Progenitor cell of endocrine pancreas (in vitro differentiated cells): ENCODE measurements at regions not wholly inside any gene's neighbourhood (a gene's known extent, or its start where the extent isn't known, plus 50 kb on each side); places are given as distances from the start of the nearest gene placed in this dataset.

Experiments
- DNase-seq: peaks from one replicate; pipeline ENCODE4 v3.0.0; 2021; ENCODE audit warnings: low spot score; ENCODE audit not compliant: unreplicated experiment
- H3K27ac Mint-ChIP-seq: 2 replicates; pipeline ENCODE4 v1.8.0; 2021; ENCODE audit warnings: mild to moderate bottlenecking, moderate library complexity, mixed read lengths
- H3K27me3 Mint-ChIP-seq: 2 replicates; pipeline ENCODE4 v1.8.0; 2021; ENCODE audit warnings: mixed read lengths
- H3K36me3 Mint-ChIP-seq: 2 replicates; pipeline ENCODE4 v1.8.0; 2022; ENCODE audit warnings: mixed read lengths; ENCODE audit not compliant: insufficient read depth
- H3K4me1 Mint-ChIP-seq: 2 replicates; pipeline ENCODE4 v1.8.0; 2021; ENCODE audit warnings: low read depth, mixed read lengths
- H3K4me3 Mint-ChIP-seq: 2 replicates; pipeline ENCODE4 v1.8.0; 2021; ENCODE audit warnings: low read depth, mild to moderate bottlenecking, moderate library complexity, mixed read lengths
- H3K9me3 Mint-ChIP-seq: 2 replicates; pipeline ENCODE4 v1.8.0; 2021; ENCODE audit warnings: low read depth, mixed read lengths
- TF ChIP-seq, protein P1 (sequence below): fragments of 200-600 bp; sonication (generic); IDR thresholded peaks from one replicate; pipeline ENCODE4 v1.5.0; 2021; ENCODE audit warnings: antibody characterized with exemption, mild to moderate bottlenecking; ENCODE audit not compliant: unreplicated experiment

- no peaks in the 10 kb centered on the region for H3K27me3 Mint-ChIP-seq
- H3K36me3 Mint-ChIP-seq = no peaks in the 10 kb centered on the region
These were observed 59.0 kb upstream of the VCX3B start for GRCh38 chrX:8405631-8406030.

GRCh38 chrX:8413279-8413678, 51.4 kb upstream of the VCX3B start:
- no peaks in the 10 kb centered on the region for H3K4me1 Mint-ChIP-seq
- TF ChIP-seq, protein P1, sequence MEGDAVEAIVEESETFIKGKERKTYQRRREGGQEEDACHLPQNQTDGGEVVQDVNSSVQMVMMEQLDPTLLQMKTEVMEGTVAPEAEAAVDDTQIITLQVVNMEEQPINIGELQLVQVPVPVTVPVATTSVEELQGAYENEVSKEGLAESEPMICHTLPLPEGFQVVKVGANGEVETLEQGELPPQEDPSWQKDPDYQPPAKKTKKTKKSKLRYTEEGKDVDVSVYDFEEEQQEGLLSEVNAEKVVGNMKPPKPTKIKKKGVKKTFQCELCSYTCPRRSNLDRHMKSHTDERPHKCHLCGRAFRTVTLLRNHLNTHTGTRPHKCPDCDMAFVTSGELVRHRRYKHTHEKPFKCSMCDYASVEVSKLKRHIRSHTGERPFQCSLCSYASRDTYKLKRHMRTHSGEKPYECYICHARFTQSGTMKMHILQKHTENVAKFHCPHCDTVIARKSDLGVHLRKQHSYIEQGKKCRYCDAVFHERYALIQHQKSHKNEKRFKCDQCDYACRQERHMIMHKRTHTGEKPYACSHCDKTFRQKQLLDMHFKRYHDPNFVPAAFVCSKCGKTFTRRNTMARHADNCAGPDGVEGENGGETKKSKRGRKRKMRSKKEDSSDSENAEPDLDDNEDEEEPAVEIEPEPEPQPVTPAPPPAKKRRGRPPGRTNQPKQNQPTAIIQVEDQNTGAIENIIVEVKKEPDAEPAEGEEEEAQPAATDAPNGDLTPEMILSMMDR = no peak
- no peak overlapping the region for H3K27ac Mint-ChIP-seq
- DNase-seq = no peak
- peaks cover 8% of the 10 kb centered on the region for H3K9me3 Mint-ChIP-seq
- H3K4me3 Mint-ChIP-seq = no peak overlapping the region
- H3K27me3 Mint-ChIP-seq = no peaks in the 10 kb centered on the region
- H3K36me3 Mint-ChIP-seq = no peaks in the 10 kb centered on the region

More at GRCh38 chrX:8405631-8406030, 59.0 kb upstream of the VCX3B start:
- H3K4me1 Mint-ChIP-seq = peaks cover 14% of the 10 kb centered on the region
- no peak overlapping the region for H3K4me3 Mint-ChIP-seq
- H3K27ac Mint-ChIP-seq = peak overlapping the region; percentile 5
- peaks cover 3% of the 10 kb centered on the region for H3K9me3 Mint-ChIP-seq
- TF ChIP-seq, protein P1 = no peak
- no peak for DNase-seq
